ENCODE measurements at regions not wholly inside any gene's neighbourhood (a gene's known extent, or its start where the extent isn't known, plus 50 kb on each side); places are given as distances from the start of the nearest gene placed in this dataset.
"Not testable (repeated sequence)": the region's sequence is repeated elsewhere in the genome, so short reads cannot be mapped to it uniquely, and the experiment has no call there.

GRCh38 chr9:25121811-25122210 lies 556.4 kb downstream of the TUSC1 start:
- Histone ChIP-seq H3K4me3 (ENCODE audit: low read length in 2 of 2) (no peak overlapping the region), H3K36me3 (ENCODE audit: control insufficient read depth in 2 of 2, insufficient read depth in 2 of 2, low read length in 2 of 2) (no peaks in the 10 kb centered on the region), H3K9me3 (ENCODE audit: control insufficient read depth in 2 of 2, low read length in 2 of 2) (no peaks in the 10 kb centered on the region), H3K27me3 (ENCODE audit: control insufficient read depth in 2 of 2, insufficient read depth in 2 of 2, low read length in 2 of 2) (no peaks in the 10 kb centered on the region), H3K9ac (ENCODE audit: low read depth in 1 of 2, low read length in 2 of 2) (no peak overlapping the region), H3K27ac (ENCODE audit: low read depth in 2 of 2, low read length in 2 of 2) (no peak overlapping the region), H3K4me1 (ENCODE audit: control insufficient read depth in 2 of 2, insufficient read depth in 2 of 2, low read length in 2 of 2) (no peaks in the 10 kb centered on the region)

- H3K4me1 ChIP-seq (ENCODE audit: control insufficient read depth in 2 of 2, insufficient read depth in 2 of 2, low read length in 2 of 2) = no peaks in the 10 kb centered on the region
- no peaks in the 10 kb centered on the region for H3K36me3 ChIP-seq (ENCODE audit: control insufficient read depth in 2 of 2, insufficient read depth in 2 of 2, low read length in 2 of 2)
- no peak overlapping the region for H3K9ac ChIP-seq (ENCODE audit: low read depth in 1 of 2, low read length in 2 of 2)
Measured at GRCh38 chr9:25119041-25119440, 559.2 kb downstream of the TUSC1 start.

GRCh38 chr9:25117791-25118190 lies 560.5 kb downstream of the TUSC1 start:
- H3K9me3 ChIP-seq (ENCODE audit: control insufficient read depth in 2 of 2, low read length in 2 of 2) = no peaks in the 10 kb centered on the region
- H3K27me3 ChIP-seq (ENCODE audit: control insufficient read depth in 2 of 2, insufficient read depth in 2 of 2, low read length in 2 of 2) = no peaks in the 10 kb centered on the region
- H3K9ac ChIP-seq (ENCODE audit: low read depth in 1 of 2, low read length in 2 of 2) = no peak overlapping the region
- H3K4me3 ChIP-seq (ENCODE audit: low read length in 2 of 2) = no peak overlapping the region
- no peaks in the 10 kb centered on the region for H3K4me1 ChIP-seq (ENCODE audit: control insufficient read depth in 2 of 2, insufficient read depth in 2 of 2, low read length in 2 of 2)
- no peak overlapping the region for H3K27ac ChIP-seq (ENCODE audit: low read depth in 2 of 2, low read length in 2 of 2)
- no peaks in the 10 kb centered on the region for H3K36me3 ChIP-seq (ENCODE audit: control insufficient read depth in 2 of 2, insufficient read depth in 2 of 2, low read length in 2 of 2)

More at GRCh38 chr9:25119041-25119440, 559.2 kb downstream of the TUSC1 start:
- no peaks in the 10 kb centered on the region for H3K27me3 ChIP-seq (ENCODE audit: control insufficient read depth in 2 of 2, insufficient read depth in 2 of 2, low read length in 2 of 2)
- no peak overlapping the region for H3K27ac ChIP-seq (ENCODE audit: low read depth in 2 of 2, low read length in 2 of 2)
- H3K4me3 ChIP-seq (ENCODE audit: low read length in 2 of 2) = no peak overlapping the region
- H3K9me3 ChIP-seq (ENCODE audit: control insufficient read depth in 2 of 2, low read length in 2 of 2) = no peaks in the 10 kb centered on the region

GRCh38 chr9:25102204-25102603 lies 556.5 kb upstream of the IZUMO3 start:
- H3K4me3 ChIP-seq (ENCODE audit: low read length in 2 of 2); H3K9ac ChIP-seq (ENCODE audit: low read depth in 1 of 2, low read length in 2 of 2); H3K27ac ChIP-seq (ENCODE audit: low read depth in 2 of 2, low read length in 2 of 2); H3K4me1 ChIP-seq (ENCODE audit: control insufficient read depth in 2 of 2, insufficient read depth in 2 of 2, low read length in 2 of 2); H3K9me3 ChIP-seq (ENCODE audit: control insufficient read depth in 2 of 2, low read length in 2 of 2); H3K36me3 ChIP-seq (ENCODE audit: control insufficient read depth in 2 of 2, insufficient read depth in 2 of 2, low read length in 2 of 2); H3K27me3 ChIP-seq (ENCODE audit: control insufficient read depth in 2 of 2, insufficient read depth in 2 of 2, low read length in 2 of 2): not testable (repeated sequence)

- no peak overlapping the region for H3K9ac ChIP-seq (ENCODE audit: low read depth in 1 of 2, low read length in 2 of 2)
- no peaks in the 10 kb centered on the region for H3K9me3 ChIP-seq (ENCODE audit: control insufficient read depth in 2 of 2, low read length in 2 of 2)
- H3K27me3 ChIP-seq (ENCODE audit: control insufficient read depth in 2 of 2, insufficient read depth in 2 of 2, low read length in 2 of 2) = no peaks in the 10 kb centered on the region
- no peaks in the 10 kb centered on the region for H3K36me3 ChIP-seq (ENCODE audit: control insufficient read depth in 2 of 2, insufficient read depth in 2 of 2, low read length in 2 of 2)
- no peak overlapping the region for H3K4me3 ChIP-seq (ENCODE audit: low read length in 2 of 2)
- no peak overlapping the region for H3K27ac ChIP-seq (ENCODE audit: low read depth in 2 of 2, low read length in 2 of 2)
- no peaks in the 10 kb centered on the region for H3K4me1 ChIP-seq (ENCODE audit: control insufficient read depth in 2 of 2, insufficient read depth in 2 of 2, low read length in 2 of 2)
Measured at GRCh38 chr9:25094518-25094917, 548.8 kb upstream of the IZUMO3 start.

- no peaks in the 10 kb centered on the region for H3K9me3 ChIP-seq (ENCODE audit: control insufficient read depth in 2 of 2, low read length in 2 of 2)
- no peak overlapping the region for H3K27ac ChIP-seq (ENCODE audit: low read depth in 2 of 2, low read length in 2 of 2)
- no peaks in the 10 kb centered on the region for H3K36me3 ChIP-seq (ENCODE audit: control insufficient read depth in 2 of 2, insufficient read depth in 2 of 2, low read length in 2 of 2)
- no peaks in the 10 kb centered on the region for H3K27me3 ChIP-seq (ENCODE audit: control insufficient read depth in 2 of 2, insufficient read depth in 2 of 2, low read length in 2 of 2)
- no peak overlapping the region for H3K4me3 ChIP-seq (ENCODE audit: low read length in 2 of 2)
- no peak overlapping the region for H3K9ac ChIP-seq (ENCODE audit: low read depth in 1 of 2, low read length in 2 of 2)
- no peaks in the 10 kb centered on the region for H3K4me1 ChIP-seq (ENCODE audit: control insufficient read depth in 2 of 2, insufficient read depth in 2 of 2, low read length in 2 of 2)
Measured at GRCh38 chr9:25078202-25078601, 532.5 kb upstream of the IZUMO3 start.

- H3K27ac ChIP-seq (ENCODE audit: low read depth in 2 of 2, low read length in 2 of 2) = no peak overlapping the region
- no peaks in the 10 kb centered on the region for H3K4me1 ChIP-seq (ENCODE audit: control insufficient read depth in 2 of 2, insufficient read depth in 2 of 2, low read length in 2 of 2)
- no peak overlapping the region for H3K4me3 ChIP-seq (ENCODE audit: low read length in 2 of 2)
- H3K36me3 ChIP-seq (ENCODE audit: control insufficient read depth in 2 of 2, insufficient read depth in 2 of 2, low read length in 2 of 2) = no peaks in the 10 kb centered on the region
- peaks cover 0 to 2% of the 10 kb centered on the region in 2 donors for H3K9me3 ChIP-seq (ENCODE audit: control insufficient read depth in 2 of 2, low read length in 2 of 2)
- no peak overlapping the region for H3K9ac ChIP-seq (ENCODE audit: low read depth in 1 of 2, low read length in 2 of 2)
- no peaks in the 10 kb centered on the region for H3K27me3 ChIP-seq (ENCODE audit: control insufficient read depth in 2 of 2, insufficient read depth in 2 of 2, low read length in 2 of 2)
Measured at GRCh38 chr9:25048098-25048724, 502.5 kb upstream of the IZUMO3 start.

- not testable (repeated sequence) for H3K27ac ChIP-seq (ENCODE audit: low read depth in 2 of 2, low read length in 2 of 2); H3K36me3 ChIP-seq (ENCODE audit: control insufficient read depth in 2 of 2, insufficient read depth in 2 of 2, low read length in 2 of 2); H3K4me3 ChIP-seq (ENCODE audit: low read length in 2 of 2); H3K9ac ChIP-seq (ENCODE audit: low read depth in 1 of 2, low read length in 2 of 2); H3K27me3 ChIP-seq (ENCODE audit: control insufficient read depth in 2 of 2, insufficient read depth in 2 of 2, low read length in 2 of 2); H3K4me1 ChIP-seq (ENCODE audit: control insufficient read depth in 2 of 2, insufficient read depth in 2 of 2, low read length in 2 of 2); H3K9me3 ChIP-seq (ENCODE audit: control insufficient read depth in 2 of 2, low read length in 2 of 2)
Measured at GRCh38 chr9:25045469-25045868, 499.8 kb upstream of the IZUMO3 start.

- H3K9ac ChIP-seq (ENCODE audit: low read depth in 1 of 2, low read length in 2 of 2) = no peak overlapping the region
- no peaks in the 10 kb centered on the region for H3K4me1 ChIP-seq (ENCODE audit: control insufficient read depth in 2 of 2, insufficient read depth in 2 of 2, low read length in 2 of 2)
- H3K4me3 ChIP-seq (ENCODE audit: low read length in 2 of 2) = no peak overlapping the region
- H3K27me3 ChIP-seq (ENCODE audit: control insufficient read depth in 2 of 2, insufficient read depth in 2 of 2, low read length in 2 of 2) = no peaks in the 10 kb centered on the region
- H3K27ac ChIP-seq (ENCODE audit: low read depth in 2 of 2, low read length in 2 of 2) = no peak overlapping the region
- H3K9me3 ChIP-seq (ENCODE audit: control insufficient read depth in 2 of 2, low read length in 2 of 2) = no peaks in the 10 kb centered on the region
- H3K36me3 ChIP-seq (ENCODE audit: control insufficient read depth in 2 of 2, insufficient read depth in 2 of 2, low read length in 2 of 2) = no peaks in the 10 kb centered on the region
Measured at GRCh38 chr9:25029743-25030142, 484.0 kb upstream of the IZUMO3 start.

- H3K27me3 ChIP-seq (ENCODE audit: control insufficient read depth in 2 of 2, insufficient read depth in 2 of 2, low read length in 2 of 2) = no peaks in the 10 kb centered on the region
- H3K9me3 ChIP-seq (ENCODE audit: control insufficient read depth in 2 of 2, low read length in 2 of 2) = no peaks in the 10 kb centered on the region
- no peak overlapping the region for H3K9ac ChIP-seq (ENCODE audit: low read depth in 1 of 2, low read length in 2 of 2)
- H3K27ac ChIP-seq (ENCODE audit: low read depth in 2 of 2, low read length in 2 of 2) = no peak overlapping the region
- no peaks in the 10 kb centered on the region for H3K4me1 ChIP-seq (ENCODE audit: control insufficient read depth in 2 of 2, insufficient read depth in 2 of 2, low read length in 2 of 2)
- H3K36me3 ChIP-seq (ENCODE audit: control insufficient read depth in 2 of 2, insufficient read depth in 2 of 2, low read length in 2 of 2) = no peaks in the 10 kb centered on the region
- H3K4me3 ChIP-seq (ENCODE audit: low read length in 2 of 2) = no peak overlapping the region
Measured at GRCh38 chr9:25025686-25026085, 480.0 kb upstream of the IZUMO3 start.

GRCh38 chr9:25025156-25025555 lies 479.5 kb upstream of the IZUMO3 start:
- H3K36me3 ChIP-seq (ENCODE audit: control insufficient read depth in 2 of 2, insufficient read depth in 2 of 2, low read length in 2 of 2) = no peaks in the 10 kb centered on the region
- no peaks in the 10 kb centered on the region for H3K4me1 ChIP-seq (ENCODE audit: control insufficient read depth in 2 of 2, insufficient read depth in 2 of 2, low read length in 2 of 2)
- no peak overlapping the region for H3K27ac ChIP-seq (ENCODE audit: low read depth in 2 of 2, low read length in 2 of 2)
- H3K9me3 ChIP-seq (ENCODE audit: control insufficient read depth in 2 of 2, low read length in 2 of 2) = no peaks in the 10 kb centered on the region
- no peak overlapping the region for H3K9ac ChIP-seq (ENCODE audit: low read depth in 1 of 2, low read length in 2 of 2)
- no peaks in the 10 kb centered on the region for H3K27me3 ChIP-seq (ENCODE audit: control insufficient read depth in 2 of 2, insufficient read depth in 2 of 2, low read length in 2 of 2)
- no peak overlapping the region for H3K4me3 ChIP-seq (ENCODE audit: low read length in 2 of 2)

Data from mucosa of rectum (tissue), 2 donors.